Neural progenitor cell (in vitro differentiated cells): ENCODE measurements at regions not wholly inside any gene's neighbourhood (a gene's known extent, or its start where the extent isn't known, plus 50 kb on each side); places are given as distances from the start of the nearest gene placed in this dataset.

ENCODE experiments used
- CTCF ChIP-seq: fragments of 200-600 bp; sonication (generic); IDR thresholded peaks from 2 replicates; pipeline ENCODE4 v1.5.1; 2017; ENCODE audit warnings: antibody characterized with exemption, mild to moderate bottlenecking
- EZH2 ChIP-seq: fragments of 200-600 bp; sonication (generic); IDR thresholded peaks from 2 replicates; pipeline ENCODE4 v1.6.1; 2017; ENCODE audit warnings: antibody characterized with exemption, mild to moderate bottlenecking, moderate library complexity

- no peak for TF ChIP-seq CTCF
- no peak for TF ChIP-seq EZH2
Measured at GRCh38 chr3:137066092-137066491, 108.3 kb downstream of the IL20RB start.
